H1 (cell line): ENCODE measurements at regions not wholly inside any gene's neighbourhood (a gene's known extent, or its start where the extent isn't known, plus 50 kb on each side); places are given as distances from the start of the nearest gene placed in this dataset.

Source experiments
- CTCF ChIA-PET: fragments of 300-600 bp; sonication (Branson Sonifier 250); formaldehyde crosslinking; loops from one replicate; lab custom pipeline; 2021; ENCODE audit not compliant: partially characterized antibody; lab: Charles Lee
- POLR2A ChIA-PET: fragments of 300-600 bp; sonication (Branson Sonifier 250); formaldehyde crosslinking; loops from one replicate; lab custom pipeline; 2021; ENCODE audit warnings: inconsistent platforms; ENCODE audit not compliant: partially characterized antibody; lab: Charles Lee
- DNase-seq, 2 experiments: peaks; one replicate each; pipeline versions ENCODE4 v3.0.0 to v3.0.0-alpha.2; 2010 to 2022; ENCODE audit warnings: low spot score in 2 of 2, low read depth in 1 of 2, mixed read lengths in 1 of 2
- FAIRE-seq: peaks from 2 replicates; lab custom pipeline; 2011; peaks lifted over from hg19 to GRCh38; lab: Jason Lieb, UNC
- H2AFZ ChIP-seq: 2 replicates; pipeline ENCODE4 v1.8.1; 2012; ENCODE audit warnings: low read length, inconsistent platforms
- H2AK5ac ChIP-seq: 2 replicates; pipeline ENCODE4 v1.6.1; 2013; ENCODE audit warnings: low read depth, low read length
- H2BK120ac ChIP-seq: replicated peaks from 2 replicates; pipeline ENCODE3; 2013; ENCODE audit warnings: low read depth, low read length, inconsistent platforms
- H2BK12ac ChIP-seq: 2 replicates; pipeline ENCODE4 v1.6.1; 2013; ENCODE audit warnings: low read depth, low read length
- H2BK15ac ChIP-seq: 2 replicates; pipeline ENCODE4 v1.6.1; 2013; ENCODE audit warnings: low read length
- H2BK20ac ChIP-seq: 2 replicates; pipeline ENCODE4 v1.6.1; 2013; ENCODE audit warnings: low read length
- H2BK5ac ChIP-seq: 2 replicates; pipeline ENCODE4 v1.6.1; 2013; ENCODE audit warnings: low read depth, low read length
- H3K14ac ChIP-seq: 2 replicates; pipeline ENCODE4 v1.6.1; 2013; ENCODE audit warnings: inconsistent platforms; ENCODE audit not compliant: insufficient read length
- H3K18ac ChIP-seq: 2 replicates; pipeline ENCODE4 v1.6.1; 2013; ENCODE audit warnings: low read length; ENCODE audit errors: extremely low read depth
- H3K23ac ChIP-seq: 2 replicates; pipeline ENCODE4 v1.6.1; 2013; ENCODE audit warnings: inconsistent platforms; ENCODE audit not compliant: insufficient read length
- H3K23me2 ChIP-seq: 2 replicates; pipeline ENCODE4 v1.6.1; 2013; ENCODE audit warnings: low read depth, low read length
- H3K27ac ChIP-seq: 2 replicates; pipeline ENCODE4 v1.6.1; 2011; ENCODE audit warnings: low read depth, low read length, inconsistent platforms
- H3K27me3 ChIP-seq, 4 experiments: replicated peaks in 1 of 4; 1 replicate in 1 of 4; 2 replicates in 3 of 4; pipeline versions ENCODE4 v1.6.1 to v1.8.1; 2011 to 2013; ENCODE audit warnings: low read length in 3 of 4, mild to moderate bottlenecking in 3 of 4, inconsistent platforms in 2 of 4, mixed read lengths in 2 of 4, moderate library complexity in 1 of 4; ENCODE audit not compliant: control insufficient read depth in 3 of 4, insufficient read depth in 3 of 4; ENCODE audit errors: extremely low read depth in 1 of 4
- H3K36me3 ChIP-seq, 4 experiments: 2 replicates each; pipeline versions ENCODE4 v1.6.1 to v1.8.1; 2011 to 2013; ENCODE audit warnings: mild to moderate bottlenecking in 4 of 4, low read length in 3 of 4, moderate library complexity in 2 of 4, control low read depth in 1 of 4, inconsistent platforms in 1 of 4; ENCODE audit not compliant: insufficient read depth in 4 of 4, control insufficient read depth in 2 of 4
- H3K4ac ChIP-seq: replicated peaks from 2 replicates; pipeline ENCODE3; 2013; ENCODE audit warnings: low read length, low read depth, mixed read lengths, inconsistent platforms; ENCODE audit not compliant: insufficient read length
- H3K4me1 ChIP-seq, 4 experiments: replicated peaks in 1 of 4; 1 replicate in 1 of 4; 2 replicates in 3 of 4; pipeline versions ENCODE4 v1.6.1 to v1.8.1; 2011 to 2013; ENCODE audit warnings: low read length in 3 of 4, inconsistent platforms in 2 of 4, mixed read lengths in 1 of 4; ENCODE audit not compliant: insufficient read depth in 4 of 4, control insufficient read depth in 3 of 4
- H3K4me2 ChIP-seq, 2 experiments: 2 replicates each; pipeline versions ENCODE4 v1.6.1 to v1.8.1; 2011 to 2013; ENCODE audit warnings: low read depth in 2 of 2, low read length in 2 of 2, control low read depth in 1 of 2, inconsistent platforms in 1 of 2, mild to moderate bottlenecking in 1 of 2; ENCODE audit not compliant: insufficient read depth in 1 of 2
- H3K4me3 ChIP-seq, 4 experiments: fragments of 200-600, 300-600 bp in 1 of 4; sonication (generic), shearing (Covaris generic), sonication (Bioruptor Twin) in 1 of 4; 2 replicates each; pipeline versions ENCODE4 v1.5.1 to v1.8.1; 2011 to 2016; ENCODE audit warnings: low read length in 4 of 4, low read depth in 3 of 4, control low read depth in 2 of 4, inconsistent platforms in 2 of 4, mild to moderate bottlenecking in 2 of 4, mixed read lengths in 1 of 4, moderate library complexity in 1 of 4; ENCODE audit not compliant: insufficient read depth in 2 of 4; ENCODE audit errors: extremely low read depth in 1 of 4
- H3K56ac ChIP-seq: replicated peaks from 2 replicates; pipeline ENCODE3; 2013; ENCODE audit warnings: low read depth, mild to moderate bottlenecking, mixed read lengths, low read length, inconsistent platforms; ENCODE audit not compliant: insufficient read length
- H3K79me1 ChIP-seq: 2 replicates; pipeline ENCODE4 v1.6.1; 2013; ENCODE audit warnings: low read depth, low read length, control low read depth
- H3K79me2 ChIP-seq, 2 experiments: 2 replicates each; pipeline versions ENCODE4 v1.6.1 to v1.8.1; 2012 to 2013; ENCODE audit warnings: low read length in 2 of 2, mild to moderate bottlenecking in 2 of 2, inconsistent platforms in 1 of 2; ENCODE audit not compliant: insufficient read depth in 2 of 2, control insufficient read depth in 1 of 2
- H3K9ac ChIP-seq, 4 experiments: replicated peaks in 1 of 4; 1 replicate in 1 of 4; 2 replicates in 3 of 4; pipeline versions ENCODE4 v1.6.1 to v1.8.1; 2011 to 2013; ENCODE audit warnings: low read depth in 3 of 4, low read length in 3 of 4, control low read depth in 2 of 4, mild to moderate bottlenecking in 2 of 4, moderate library complexity in 2 of 4, inconsistent platforms in 1 of 4; ENCODE audit errors: extremely low read depth in 1 of 4
- H3K9me3 ChIP-seq, 2 experiments: 2 replicates each; pipeline versions ENCODE4 v1.6.1 to v1.8.1; 2012 to 2013; ENCODE audit warnings: mild to moderate bottlenecking in 2 of 2, moderate library complexity in 2 of 2, control low read depth in 1 of 2, inconsistent platforms in 1 of 2, low read depth in 1 of 2, low read length in 1 of 2, mixed read lengths in 1 of 2; ENCODE audit not compliant: insufficient read depth in 2 of 2
- H4K20me1 ChIP-seq, 2 experiments: replicated peaks in 1 of 2; 2 replicates each; pipeline versions ENCODE3 to v1.8.1; 2011 to 2013; ENCODE audit warnings: inconsistent platforms in 2 of 2, low read length in 2 of 2, mild to moderate bottlenecking in 1 of 2; ENCODE audit not compliant: insufficient read depth in 2 of 2, control insufficient read depth in 1 of 2
- H4K5ac ChIP-seq: 2 replicates; pipeline ENCODE4 v1.6.1; 2013; ENCODE audit warnings: low read length, low read depth, mixed read lengths, inconsistent platforms; ENCODE audit not compliant: insufficient read length
- H4K8ac ChIP-seq: 2 replicates; pipeline ENCODE4 v1.8.0; 2013; ENCODE audit warnings: mild to moderate bottlenecking, moderate library complexity, low read length, inconsistent platforms; ENCODE audit not compliant: insufficient read depth; ENCODE audit errors: extremely low read depth
- H4K91ac ChIP-seq: replicated peaks from 2 replicates; pipeline ENCODE3; 2013; ENCODE audit warnings: low read length, mixed read lengths, inconsistent platforms; ENCODE audit not compliant: insufficient read length
- CHD1 ChIP-seq: IDR thresholded peaks from 2 replicates; pipeline ENCODE4 v1.6.1; 2012; ENCODE audit warnings: low read depth, low read length, improper control_type of control experiment
- CTCF ChIP-seq, 3 experiments: IDR thresholded peaks; 1 replicate in 2 of 3; 2 replicates in 1 of 3; pipeline versions ENCODE4 v1.5.1 to v1.6.1; 2011; ENCODE audit warnings: low read length in 3 of 3, mild to moderate bottlenecking in 3 of 3, inconsistent platforms in 2 of 3, low read depth in 1 of 3, moderate library complexity in 1 of 3; ENCODE audit not compliant: insufficient read depth in 1 of 3; ENCODE audit errors: control extremely low read depth in 1 of 3
- GABPA ChIP-seq: IDR thresholded peaks from 2 replicates; pipeline ENCODE4 v1.6.1; 2011; ENCODE audit warnings: mild to moderate bottlenecking, low read length, moderate library complexity, borderline replicate concordance; ENCODE audit not compliant: insufficient read depth
- KDM1A ChIP-seq: fragments of 200-600, 300-600 bp; sonication (generic); IDR thresholded peaks from 2 replicates; pipeline ENCODE4 v1.7.1; 2016; ENCODE audit warnings: mild to moderate bottlenecking, low read length, borderline replicate concordance
- PHF8 ChIP-seq: fragments of 200-600 bp; sonication (generic); conservative IDR thresholded peaks from 2 replicates; pipeline ENCODE4 v1.7.1; 2012; ENCODE audit warnings: low read depth, mild to moderate bottlenecking, inconsistent platforms, low read length, moderate library complexity
- RXRA ChIP-seq: IDR thresholded peaks from 2 replicates; pipeline ENCODE4 v1.6.1; 2011; ENCODE audit warnings: low read depth, mild to moderate bottlenecking, low read length, moderate library complexity; ENCODE audit not compliant: insufficient read depth
- SRF ChIP-seq: IDR thresholded peaks from 2 replicates; pipeline ENCODE4 v1.6.1; 2011; ENCODE audit warnings: mild to moderate bottlenecking, low read depth, low read length, moderate library complexity
- TAF1 ChIP-seq: IDR thresholded peaks from 2 replicates; pipeline ENCODE4 v1.6.1; 2011; ENCODE audit warnings: mild to moderate bottlenecking, low read depth, low read length
- WGBS, 2 experiments: shearing (Covaris generic) in 1 of 2; methylation state at CpG; one replicate each; pipeline versions ENCODE4 v1.1.6 to v1.1.7; 2013 to 2015; ENCODE audit warnings: low lambda C conversion rate in 2 of 2, mixed read lengths in 2 of 2, inconsistent platforms in 1 of 2, low coverage in 1 of 2, missing lambda C conversion rate in 1 of 2; ENCODE audit not compliant: insufficient replicate concordance in 2 of 2, insufficient coverage in 1 of 2, insufficient read length in 1 of 2; ENCODE audit errors: extremely low coverage in 1 of 2, missing lambda C conversion rate in 1 of 2; 5-methylcytosine and 5-hydroxymethylcytosine counted together
- TF ChIP-seq, protein P1 (sequence below): IDR thresholded peaks from 2 replicates; pipeline ENCODE4 v1.6.1; 2011; ENCODE audit warnings: low read length, improper control_type of control experiment

DNA sequence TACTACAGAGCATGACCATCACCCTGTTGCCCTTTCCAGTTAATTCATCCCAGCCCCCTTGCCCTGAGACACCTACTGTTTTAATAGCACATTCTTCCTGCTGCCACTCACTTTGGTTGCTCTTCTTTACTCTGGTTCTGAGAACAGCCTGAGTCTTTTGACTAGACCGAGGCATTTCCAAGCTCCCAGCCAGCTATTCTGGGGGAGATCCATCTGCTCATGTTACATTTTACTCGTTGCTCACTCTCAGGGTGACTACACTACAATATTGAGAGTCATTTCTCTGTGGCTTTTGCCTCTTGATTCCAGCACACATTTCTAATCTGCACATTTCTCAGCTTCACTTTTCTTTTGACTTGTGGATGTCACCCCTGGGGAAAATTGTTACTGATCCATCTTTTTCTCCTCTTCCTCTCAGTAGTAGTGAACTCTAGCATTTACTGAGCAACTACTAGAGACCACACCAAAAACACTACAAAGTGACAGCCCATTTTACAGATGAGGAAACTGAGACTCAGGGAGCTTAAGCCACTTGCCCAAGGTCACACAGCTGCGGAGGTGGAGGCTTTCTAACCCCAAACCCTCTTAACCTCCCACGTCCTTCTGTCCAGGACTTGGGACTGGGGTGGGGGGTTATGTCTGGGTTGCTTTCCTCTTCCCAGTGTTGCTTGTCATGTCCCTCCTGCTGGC, 117.8 kb downstream of the C11orf91 start:
- Histone ChIP-seq H2BK20ac (no peak overlapping the region), H3K56ac (no peak overlapping the region), H2BK5ac (no peak overlapping the region), H2BK15ac (no peak overlapping the region), H3K79me2 (no peaks in the 10 kb centered on the region), H3K18ac (no peak overlapping the region), H3K4me1 (peaks cover 0 to 7% (median 2%) of the 10 kb centered on the region in 4 experiments; a peak in 2 of 7 replicates), H3K4ac (no peak overlapping the region), H3K27me3 (no peaks in the 10 kb centered on the region), H4K8ac (no peak overlapping the region), H3K27ac (no peak overlapping the region), H3K79me1 (no peaks in the 10 kb centered on the region), H3K23me2 (no peaks in the 10 kb centered on the region; the same call in 1 of the 2 replicates), H3K9me3 (no peaks in the 10 kb centered on the region), H2AK5ac (no peak overlapping the region), H2BK12ac (no peak overlapping the region), H4K20me1 (no peaks in the 10 kb centered on the region), H3K14ac (no peak overlapping the region), H4K91ac (no peak overlapping the region), H2BK120ac (no peak overlapping the region), H3K4me3 (no peak overlapping the region), H3K4me2 (no peak overlapping the region), H3K23ac (no peak overlapping the region), H3K9ac (no peak overlapping the region), H4K5ac (no peak overlapping the region), H3K36me3 (no peaks in the 10 kb centered on the region), H2AFZ (no peak overlapping the region)
- DNase-seq = no peak
- ChIA-PET POLR2A (no interaction called here), CTCF (interaction anchor here (1.1 to 3.0 kb wide), 3 partner anchors 13 to 104 kb away, joined by 3 to 8 read pairs (median 4); no protein-coding TSS in a partner anchor)
- FAIRE-seq = no peak
- 81% methylated on average over 4 of the region's 4 CpGs; no CpG with 5 or more reads in 1 of the 2 experiments for WGBS, 2 experiments
- no peak for TF ChIP-seq SRF
- no peak for TF ChIP-seq RXRA
- TF ChIP-seq GABPA = no peak
- TF ChIP-seq PHF8 = no peak
- TF ChIP-seq, protein P1, sequence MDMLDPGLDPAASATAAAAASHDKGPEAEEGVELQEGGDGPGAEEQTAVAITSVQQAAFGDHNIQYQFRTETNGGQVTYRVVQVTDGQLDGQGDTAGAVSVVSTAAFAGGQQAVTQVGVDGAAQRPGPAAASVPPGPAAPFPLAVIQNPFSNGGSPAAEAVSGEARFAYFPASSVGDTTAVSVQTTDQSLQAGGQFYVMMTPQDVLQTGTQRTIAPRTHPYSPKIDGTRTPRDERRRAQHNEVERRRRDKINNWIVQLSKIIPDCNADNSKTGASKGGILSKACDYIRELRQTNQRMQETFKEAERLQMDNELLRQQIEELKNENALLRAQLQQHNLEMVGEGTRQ = no peak
- TF ChIP-seq CTCF (IDR thresholded peaks at IDR 0.05; ENCODE audit: control extremely low read depth in 1 of 3, insufficient read depth in 1 of 3, low read depth in 1 of 3, low read length in 3 of 3) = no peak
- no peak for TF ChIP-seq KDM1A
- TF ChIP-seq CHD1 = no peak
- no peak for TF ChIP-seq TAF1
